ENCODE measurements at regions not wholly inside any gene's neighbourhood (a gene's known extent, or its start where the extent isn't known, plus 50 kb on each side); places are given as distances from the start of the nearest gene placed in this dataset.
"Not testable (repeated sequence)": the region's sequence is repeated elsewhere in the genome, so short reads cannot be mapped to it uniquely, and the experiment has no call there.

DNA sequence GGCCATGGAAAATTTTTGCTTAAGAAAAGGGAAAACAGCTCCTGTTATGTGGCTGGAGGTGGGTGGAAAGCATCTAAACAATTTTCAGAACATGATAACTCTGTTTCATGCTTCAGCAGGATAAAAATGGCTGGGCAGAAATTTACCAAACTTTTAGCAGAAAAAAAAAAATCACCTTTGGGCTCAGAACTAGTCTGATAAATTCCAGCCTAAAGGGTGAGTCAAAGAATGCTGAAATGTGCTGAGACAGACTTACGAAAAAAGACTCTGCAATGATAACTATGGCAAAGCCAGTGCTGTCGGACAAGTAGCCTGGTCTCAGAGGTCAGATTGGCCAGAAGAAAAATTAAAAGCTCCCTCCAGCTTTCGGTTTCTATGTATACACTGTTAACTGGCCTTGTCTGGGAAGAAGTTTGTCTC is 123.6 kb downstream of the LRATD1 start:
- no peak for DNase-seq

DNA sequence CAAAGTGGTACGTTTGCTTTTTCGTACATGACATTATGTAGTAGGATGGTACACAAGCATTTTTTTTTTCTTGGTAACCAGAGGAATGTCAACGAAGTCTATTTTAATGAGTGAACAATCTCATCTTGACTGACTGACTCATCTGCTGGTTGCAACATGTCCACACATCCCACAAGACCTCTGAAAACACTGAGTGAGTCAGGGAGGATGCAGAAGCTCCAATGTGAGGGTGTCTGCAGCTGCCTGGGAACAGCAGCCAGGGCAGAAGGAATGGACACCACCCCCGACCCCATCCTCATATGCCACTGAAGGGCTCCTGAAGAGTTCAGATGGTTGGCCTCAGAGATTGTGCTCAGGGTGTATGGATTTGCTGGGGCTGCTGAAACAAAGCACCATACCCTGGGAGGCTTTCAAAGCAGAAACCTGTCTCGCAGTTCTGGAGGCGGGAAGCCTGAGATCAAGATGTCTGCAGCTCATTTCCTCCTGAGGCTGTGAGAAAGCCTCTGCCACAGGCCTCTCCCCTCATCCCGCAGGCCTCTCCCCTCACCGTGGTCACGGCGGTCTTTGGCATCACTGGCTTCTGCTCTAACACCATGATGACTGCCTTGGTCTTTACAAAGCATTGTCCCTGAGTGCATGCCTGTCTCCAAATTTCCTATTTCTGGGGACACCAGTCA is 124.6 kb downstream of the LRATD1 start:
- DNase-seq = no peak

DNA sequence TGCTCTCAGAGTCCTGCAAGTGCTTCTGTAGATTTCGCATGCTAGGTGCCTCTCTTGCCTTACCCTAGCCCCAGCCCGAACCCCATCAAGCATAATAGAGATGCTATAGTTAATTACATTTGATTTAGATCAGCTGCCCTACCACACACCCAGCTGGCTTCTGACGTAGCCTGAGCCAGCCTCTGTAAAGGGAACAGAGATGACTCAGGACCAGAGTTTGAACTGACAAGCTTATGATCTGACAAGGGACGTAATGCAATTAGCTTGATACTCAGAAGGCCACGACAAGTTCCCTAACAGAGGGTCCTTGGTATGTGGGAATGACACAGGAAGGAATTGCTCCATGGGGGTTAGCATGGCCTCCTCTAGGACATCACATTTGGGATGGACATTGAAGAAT is 126.6 kb downstream of the LRATD1 start:
- no peak for DNase-seq

DNA sequence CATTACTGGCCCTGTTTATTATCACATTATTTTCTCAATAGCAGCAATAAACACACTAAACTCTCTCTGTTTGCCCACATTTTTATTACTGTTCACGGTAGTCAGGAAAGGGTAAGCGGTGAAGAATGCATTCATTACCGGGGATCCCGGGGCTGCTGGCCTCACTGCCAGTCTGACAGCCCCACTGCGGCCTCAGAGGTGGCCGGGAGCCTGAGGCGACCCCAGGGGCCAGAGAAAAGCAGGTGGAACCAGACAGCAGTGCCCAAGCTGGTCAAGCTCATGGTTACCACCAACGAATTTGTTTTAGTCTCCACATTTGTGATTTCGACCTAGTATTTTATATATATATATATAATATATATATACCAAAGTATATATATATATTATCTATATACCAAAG is 127.7 kb downstream of the LRATD1 start:
- DNase-seq = no peak

DNA sequence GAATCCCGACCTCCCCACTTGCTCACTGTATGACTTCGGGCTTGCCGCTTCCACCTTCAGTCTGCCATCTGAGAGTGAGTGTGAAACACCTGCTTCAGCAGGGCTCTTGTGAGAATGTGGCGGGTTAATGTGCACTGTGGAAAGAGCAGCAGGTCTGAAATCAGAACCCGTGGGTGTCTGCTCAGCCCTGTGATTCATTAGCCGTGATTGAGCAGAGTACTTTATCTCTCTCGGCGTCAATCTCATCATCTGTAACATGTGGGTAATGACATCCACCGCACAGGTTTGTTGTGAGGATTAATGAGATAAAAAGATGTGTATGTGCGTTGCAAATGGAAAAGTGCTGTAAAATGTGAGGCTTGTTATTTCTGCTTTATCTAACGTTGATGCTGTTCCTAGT is 128.6 kb downstream of the LRATD1 start:
- no peak for DNase-seq

DNA sequence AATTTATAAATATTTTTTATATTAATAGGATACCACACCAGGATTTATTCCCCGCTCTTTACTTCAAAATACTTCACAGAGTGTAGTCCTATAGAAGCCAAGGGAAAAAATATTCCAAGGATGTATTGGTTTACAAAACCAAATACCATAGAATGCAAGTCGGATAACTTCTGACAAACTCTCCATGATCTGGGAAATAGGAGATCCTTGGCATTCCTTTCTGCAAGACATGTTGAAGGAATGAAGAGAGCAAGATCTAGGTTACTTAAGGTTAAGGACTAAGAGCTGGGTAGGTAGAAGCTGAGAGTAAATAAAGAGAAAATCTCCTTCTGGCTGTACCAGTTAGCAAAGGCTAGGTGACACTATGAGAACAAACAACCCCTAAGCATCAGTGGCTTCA is 141.2 kb downstream of the LRATD1 start:
- DNase-seq = no peak

DNA sequence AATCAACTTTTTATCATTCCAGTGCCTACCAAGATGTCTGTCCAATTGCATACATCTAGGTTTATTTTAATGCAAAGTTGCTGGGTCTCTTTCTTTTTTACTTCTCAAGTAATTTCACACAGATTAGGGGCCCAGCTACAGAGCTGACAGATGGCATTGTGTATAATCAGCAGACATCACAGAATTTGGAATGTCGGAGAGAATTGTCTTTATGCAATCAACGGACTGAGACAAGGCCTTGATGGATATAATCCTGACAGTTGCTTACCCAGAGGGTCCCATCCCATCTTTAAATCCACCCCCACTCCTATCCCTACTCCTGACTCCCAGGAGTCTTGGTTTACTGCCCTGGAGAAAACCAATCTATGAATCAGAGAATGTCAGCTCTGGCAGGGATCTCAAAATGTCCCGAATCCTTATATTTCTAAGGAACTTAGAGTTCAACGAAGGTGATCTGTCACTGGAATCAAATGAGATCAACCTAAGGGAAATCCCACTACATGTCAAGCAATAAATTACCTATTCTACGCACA is 142.0 kb downstream of the LRATD1 start:
- DNase-seq = no peak

DNA sequence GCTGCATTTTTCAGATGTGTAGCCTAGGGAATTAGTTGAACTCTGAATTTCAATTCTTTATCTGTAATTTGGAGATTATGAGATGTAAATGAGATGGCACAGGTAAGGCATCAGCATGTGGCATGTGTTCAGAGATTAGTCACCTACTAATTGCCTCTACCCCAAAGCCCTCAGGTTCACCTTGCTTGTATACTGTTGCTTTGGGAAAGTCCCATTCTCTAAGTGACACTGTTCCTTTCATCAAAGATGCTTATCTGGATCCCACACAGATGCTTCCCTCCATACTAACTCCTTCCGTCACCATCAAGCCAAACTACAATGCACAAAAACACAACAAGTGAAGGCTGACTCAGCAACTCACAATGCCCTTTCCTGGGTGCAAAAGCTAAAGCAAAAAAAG is 143.7 kb downstream of the LRATD1 start:
- DNase-seq = no peak

DNA sequence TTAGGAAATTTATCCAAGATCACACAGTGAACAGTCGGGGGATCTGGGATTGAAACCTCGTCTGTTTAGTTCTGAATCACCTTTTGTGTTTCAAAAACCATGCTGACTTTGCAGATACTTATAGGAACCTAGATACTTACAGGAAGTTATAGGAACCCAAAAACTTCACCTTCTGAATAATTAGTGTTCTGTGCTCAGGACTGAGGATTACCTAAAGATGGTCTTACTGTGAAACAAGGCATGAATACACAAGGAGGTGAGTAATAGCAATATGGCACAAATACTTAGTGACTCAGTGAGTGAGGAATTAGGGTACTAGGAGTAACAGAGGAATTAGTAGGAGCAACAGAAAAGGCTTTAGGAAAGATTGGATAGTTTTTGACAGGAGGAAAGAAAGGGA is 145.5 kb downstream of the LRATD1 start:
- DNase-seq = no peak

DNA sequence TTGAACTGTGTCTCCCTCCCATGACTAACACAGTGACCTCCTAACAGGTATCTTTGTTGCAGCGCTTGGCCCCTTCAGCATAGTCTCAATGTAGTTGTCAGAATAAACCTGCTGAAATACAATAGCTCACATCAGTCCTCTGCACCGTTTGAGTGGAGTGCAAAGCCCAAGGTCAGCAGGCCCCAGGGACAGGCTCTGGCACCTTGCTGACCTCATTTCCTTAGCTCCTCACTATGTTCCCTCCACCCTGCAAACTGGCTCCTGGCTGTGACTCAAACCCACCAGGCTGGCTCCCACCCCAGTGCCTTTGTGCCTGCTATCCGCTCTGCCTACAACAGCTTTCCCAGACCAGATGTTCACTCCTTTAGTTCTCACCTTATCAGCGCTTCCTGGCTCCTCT is 146.7 kb downstream of the LRATD1 start:
- DNase-seq = no peak

DNA sequence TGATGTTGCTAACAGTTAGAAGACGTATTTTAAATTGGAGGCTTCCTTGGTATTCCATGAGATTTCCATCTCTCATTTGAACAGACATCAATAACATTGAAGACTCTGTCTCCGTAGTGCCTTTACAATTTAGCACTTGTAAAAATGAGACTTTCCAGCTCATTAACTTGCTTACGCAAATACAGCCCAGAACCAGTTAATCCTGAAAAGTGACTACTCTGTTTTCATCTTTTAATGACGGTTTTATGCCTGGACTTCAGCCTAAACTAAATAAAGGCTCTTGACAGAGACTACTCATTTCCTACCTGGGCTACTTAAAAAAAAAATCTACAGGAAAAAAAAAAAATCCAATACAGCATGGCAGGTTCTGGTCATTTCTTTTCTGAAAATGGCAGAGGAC is 148.6 kb downstream of the LRATD1 start:
- DNase-seq = no peak

DNA sequence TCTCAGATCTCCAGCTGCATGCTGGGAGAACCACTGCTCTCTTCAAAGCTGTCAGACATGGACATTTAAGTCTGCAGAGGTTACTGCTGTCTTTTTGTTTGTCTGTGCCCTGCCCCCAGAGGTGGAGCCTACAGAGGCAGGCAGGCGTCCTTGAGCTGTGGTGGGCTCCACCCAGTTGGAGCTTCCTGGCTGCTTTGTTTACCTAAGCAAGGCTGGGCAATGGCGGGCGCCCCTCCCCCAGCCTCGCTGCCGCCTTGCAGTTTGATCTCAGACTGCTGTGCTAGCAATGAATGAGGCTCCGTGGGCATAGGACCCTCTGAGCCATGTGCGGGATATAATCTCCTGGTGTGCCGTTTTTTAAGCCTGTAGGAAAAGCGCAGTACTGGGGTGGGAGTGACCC is 156.3 kb downstream of the LRATD1 start:
- not testable (repeated sequence) for DNase-seq

DNA sequence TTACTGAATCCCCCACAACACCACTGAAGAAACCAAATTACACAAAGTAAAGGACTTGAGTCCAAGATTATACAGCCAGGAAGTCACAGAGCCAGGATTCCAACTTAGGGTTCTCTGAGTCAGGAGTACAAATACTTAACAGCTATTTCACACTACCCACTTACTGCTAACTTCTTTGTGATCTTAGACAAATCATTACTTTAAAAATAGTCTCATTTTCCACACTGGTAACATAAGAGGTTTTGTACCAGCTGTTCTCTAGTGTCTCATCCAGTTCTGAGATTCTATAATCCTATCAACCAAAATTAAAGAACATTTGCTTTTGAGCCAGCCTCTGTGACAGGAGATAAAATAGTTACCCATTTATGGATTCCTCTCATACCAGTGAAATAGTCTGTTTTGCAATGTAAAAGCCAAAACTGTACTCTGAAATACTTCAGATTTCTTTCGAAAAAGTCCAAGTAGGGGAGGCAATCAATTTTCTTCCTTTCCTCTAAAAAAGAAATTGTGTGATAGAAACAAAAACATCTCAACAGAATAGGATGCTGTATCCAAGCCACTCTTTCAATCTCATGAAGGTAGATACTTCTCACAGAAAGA is 157.6 kb downstream of the LRATD1 start:
- DNase-seq = no peak

DNA sequence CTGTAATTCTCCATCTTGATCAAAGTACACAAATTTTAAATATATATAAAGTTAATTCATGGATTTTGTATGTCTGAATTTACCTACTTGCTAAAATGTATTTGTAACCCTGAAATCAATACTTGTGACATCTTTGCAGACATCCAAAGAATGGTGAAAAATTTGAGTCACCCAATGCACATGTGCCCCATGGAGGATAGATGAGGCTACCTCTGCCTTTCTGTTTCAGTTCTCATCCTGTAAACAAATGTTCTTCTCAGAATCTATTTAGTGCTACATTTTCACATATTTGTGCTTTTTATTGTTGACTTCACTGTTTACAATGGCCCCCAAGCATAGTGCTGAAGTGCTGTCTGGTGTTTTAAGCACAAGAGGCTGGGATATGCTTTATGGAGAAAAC is 171.5 kb downstream of the LRATD1 start:
- DNase-seq = no peak

DNA sequence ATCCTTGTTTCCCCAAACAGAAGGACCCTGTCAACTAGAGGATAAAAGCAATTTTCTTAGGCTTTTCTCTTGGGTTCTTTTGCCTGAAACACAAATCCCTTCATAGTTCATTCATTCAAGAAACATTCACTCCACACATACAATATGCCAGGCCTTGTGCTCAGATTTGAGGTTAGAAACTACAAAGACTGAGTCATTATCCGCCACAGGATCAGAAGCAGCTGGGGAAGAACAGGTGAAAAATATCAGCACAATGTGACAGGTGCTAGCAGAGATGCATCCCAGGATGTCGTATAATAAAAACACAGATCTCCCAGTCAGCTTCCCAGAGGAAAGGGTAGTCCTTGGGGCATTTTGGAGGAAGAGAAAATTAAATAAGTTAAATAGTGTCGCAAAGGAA is 172.4 kb downstream of the LRATD1 start:
- DNase-seq = no peak

DNA sequence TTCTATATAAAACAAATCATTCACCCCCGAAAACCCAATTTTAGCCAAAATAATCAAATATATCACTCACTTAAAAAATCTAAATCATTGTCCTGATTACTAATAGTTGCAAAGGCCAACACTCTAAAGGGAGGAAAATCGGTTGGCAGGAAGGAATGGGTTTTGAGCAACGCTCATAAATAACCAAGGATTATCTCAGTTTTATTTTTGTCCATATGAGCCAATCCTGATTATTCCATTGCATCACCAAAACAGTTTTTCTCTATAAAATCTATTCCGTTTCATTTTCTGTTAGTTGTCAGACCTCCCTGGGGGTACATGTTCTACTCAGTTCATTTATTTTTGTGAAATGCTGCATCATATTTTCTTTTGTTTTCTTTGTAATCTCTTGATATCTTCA is 174.1 kb downstream of the LRATD1 start:
- no peak for DNase-seq

DNA sequence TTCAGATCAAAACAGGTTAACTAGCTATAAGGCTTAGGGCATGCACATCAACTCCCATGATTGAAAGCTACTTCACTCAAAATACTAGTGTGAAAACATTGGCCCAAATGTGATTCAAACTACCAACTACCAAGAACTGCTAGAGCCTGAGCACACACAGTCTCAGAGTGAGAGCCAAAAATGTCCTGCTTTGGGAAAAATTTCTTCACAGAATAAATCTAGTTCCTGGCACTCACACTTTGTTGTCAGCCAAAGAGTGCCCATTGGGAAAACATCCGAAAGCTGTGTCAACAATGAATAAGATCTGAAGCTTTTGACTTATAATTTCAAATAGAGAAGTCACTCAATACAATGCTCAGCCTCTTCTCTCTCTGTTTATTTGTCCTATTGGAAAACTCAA is 182.7 kb downstream of the LRATD1 start:
- DNase-seq = no peak

DNA sequence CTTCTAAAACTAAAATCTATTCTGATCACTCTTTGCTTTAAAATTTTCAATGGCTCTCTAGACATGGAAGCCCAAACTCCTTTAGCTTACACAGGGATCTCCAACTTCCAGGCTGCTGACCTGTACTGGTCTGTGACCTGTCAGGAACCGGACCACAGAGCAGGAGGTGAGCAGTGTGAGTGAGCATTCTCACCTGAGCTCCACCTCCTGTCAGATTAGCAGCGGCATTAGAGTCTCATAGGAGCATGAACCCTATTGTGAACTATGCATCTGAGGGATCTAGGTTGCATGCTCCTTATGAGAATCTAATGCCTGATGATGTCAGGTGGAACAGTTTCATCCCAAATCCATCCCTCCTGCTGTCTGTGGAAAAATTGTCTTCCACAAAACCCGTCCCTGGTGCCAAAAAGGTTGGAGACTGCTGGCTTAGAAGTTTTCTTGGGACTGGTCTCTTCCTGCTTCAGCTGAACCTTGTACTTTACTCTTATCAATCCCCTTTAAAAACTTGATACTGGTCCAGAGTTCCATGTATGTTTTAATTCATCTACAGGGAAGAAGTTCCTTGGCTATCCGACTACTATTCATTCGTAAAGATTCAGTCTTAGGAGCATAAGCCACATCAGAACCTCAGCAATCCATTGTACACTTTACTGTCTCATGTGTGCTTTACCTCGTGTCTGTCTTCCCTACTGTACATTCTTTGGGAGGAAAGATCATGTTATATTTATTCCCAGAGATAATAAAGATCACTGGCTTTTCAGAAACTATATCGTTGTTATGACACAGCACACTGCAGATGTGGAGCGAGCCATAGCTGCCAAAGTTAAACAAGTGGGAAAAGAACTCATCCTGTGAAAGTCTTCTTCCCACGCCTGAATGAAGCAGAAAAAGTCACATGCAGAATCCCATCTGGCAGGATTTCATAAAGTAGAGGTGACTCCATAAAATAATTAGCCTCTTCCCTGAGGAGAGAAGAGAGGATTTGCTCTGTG is 183.8 kb downstream of the LRATD1 start:
- DNase-seq = no peak

DNA sequence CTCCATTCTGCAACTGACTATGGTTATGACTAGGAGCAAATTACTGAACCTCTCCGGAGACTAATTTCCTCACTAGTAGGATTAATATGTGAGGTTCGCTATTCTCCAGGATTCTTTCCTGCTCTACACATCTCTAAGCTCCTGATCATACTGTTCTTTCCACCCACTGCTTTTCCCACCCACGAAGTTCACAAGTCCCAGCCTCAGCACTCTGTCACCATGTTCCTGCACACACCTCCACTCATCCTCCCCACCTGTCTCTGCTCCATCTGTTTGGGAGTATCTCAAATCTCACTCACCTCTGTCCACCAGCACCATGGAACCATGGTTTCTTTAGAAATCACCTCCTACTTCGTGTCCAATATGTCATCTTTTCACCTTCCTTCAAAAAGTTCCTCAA is 185.3 kb downstream of the LRATD1 start:
- DNase-seq = no peak

DNA sequence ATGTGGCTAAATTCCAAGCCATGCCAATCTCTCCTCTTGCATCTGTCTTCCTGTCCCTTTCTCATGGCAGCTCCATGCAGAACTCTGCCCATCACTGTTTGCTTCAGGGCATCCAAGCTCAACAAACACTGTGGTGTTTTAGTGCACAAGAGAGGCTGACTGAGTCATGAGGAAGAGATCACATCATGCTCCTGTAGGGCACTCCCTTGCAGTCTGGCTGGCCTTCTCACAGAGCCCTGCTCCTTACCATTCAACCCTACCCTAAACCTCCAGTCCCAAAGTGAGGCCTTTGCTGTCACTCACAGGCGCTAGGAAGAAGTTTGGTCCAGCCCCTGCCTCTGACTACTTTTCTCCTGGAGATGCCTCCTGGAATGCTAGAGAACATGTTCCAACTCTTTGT is 194.0 kb downstream of the LRATD1 start:
- DNase-seq = no peak

DNA sequence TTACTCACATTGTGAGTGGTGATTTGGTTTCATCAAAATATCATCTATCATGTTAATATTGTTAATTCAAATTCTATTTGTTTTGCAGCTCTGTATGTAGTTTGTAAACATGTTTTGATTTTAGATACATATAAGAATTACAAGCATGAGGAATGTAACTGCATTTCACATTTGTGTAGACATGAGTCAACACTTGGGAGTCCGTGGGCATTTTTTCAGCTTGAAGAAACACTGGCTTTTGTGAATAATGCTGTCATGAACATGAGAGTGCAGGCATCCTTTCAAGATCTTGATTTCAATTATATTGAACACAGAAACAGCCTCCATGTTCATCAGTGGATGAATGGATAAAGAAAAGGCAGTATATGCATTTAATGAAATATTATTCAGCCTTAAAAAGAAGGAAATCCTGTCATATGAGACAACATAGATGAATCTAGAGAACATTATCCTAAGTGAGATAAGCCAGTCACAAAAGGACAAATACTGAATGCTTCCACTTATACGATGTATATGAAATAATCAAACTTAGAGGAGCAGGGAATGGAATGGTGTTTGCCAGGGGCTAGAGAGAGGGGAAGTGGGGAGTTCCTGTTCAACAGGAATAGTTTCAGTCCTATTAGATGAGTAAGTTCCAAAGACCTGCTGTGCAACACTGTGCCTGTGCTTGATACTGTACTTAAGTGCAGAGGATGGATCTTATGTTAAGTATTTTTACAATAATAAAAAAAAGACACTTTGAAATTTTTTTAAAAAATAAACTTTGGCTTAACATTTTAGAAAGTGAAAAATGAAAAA is 194.9 kb downstream of the LRATD1 start:
- DNase-seq = no peak

DNA sequence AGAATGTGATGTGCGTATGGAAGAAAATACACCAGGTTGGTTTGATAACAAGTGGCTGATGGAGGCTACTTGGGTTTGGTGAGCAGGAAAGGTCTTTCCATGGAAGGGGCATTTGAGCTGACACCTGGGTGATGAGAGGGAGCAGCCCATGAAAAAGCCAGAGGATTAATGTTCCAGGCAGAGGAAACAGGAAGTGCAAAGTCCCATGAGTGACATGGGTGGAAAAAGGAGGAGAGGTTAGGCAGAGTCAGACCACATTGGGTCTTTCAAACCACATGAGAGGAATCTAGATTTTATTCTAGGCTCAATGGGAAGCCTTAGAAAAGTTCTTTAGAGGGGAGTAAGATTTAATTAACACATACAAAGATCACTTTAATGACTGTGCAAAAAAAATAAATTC is 195.7 kb downstream of the LRATD1 start:
- DNase-seq = no peak

DNA sequence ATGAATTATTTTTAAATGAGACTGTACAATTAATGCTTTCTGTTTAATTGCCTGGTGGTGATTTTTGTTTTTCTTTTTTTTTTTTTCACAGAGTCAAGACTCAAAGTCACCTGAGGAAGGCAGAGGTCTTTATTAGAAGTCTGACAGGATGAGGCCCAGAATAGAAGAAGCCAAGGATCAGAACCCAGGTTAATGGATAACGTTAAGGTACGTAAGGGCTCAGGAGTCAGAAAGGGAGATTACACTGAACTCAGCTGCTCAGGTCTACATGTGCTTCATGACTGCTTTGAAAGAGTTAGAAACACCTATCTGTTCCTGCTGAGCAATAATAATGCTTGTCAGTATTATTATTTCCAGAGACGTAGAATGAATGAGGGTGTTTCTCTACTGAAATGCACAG is 196.5 kb downstream of the LRATD1 start:
- DNase-seq = no peak

Data from hematopoietic multipotent progenitor cell treated with erythropoietin and hydrocortisone succinate and interleukin-3 and kit ligand, for 4 days (in vitro differentiated cells).